ENCODE measurements at regions not wholly inside any gene's neighbourhood (a gene's known extent, or its start where the extent isn't known, plus 50 kb on each side); places are given as distances from the start of the nearest gene placed in this dataset.

DNA sequence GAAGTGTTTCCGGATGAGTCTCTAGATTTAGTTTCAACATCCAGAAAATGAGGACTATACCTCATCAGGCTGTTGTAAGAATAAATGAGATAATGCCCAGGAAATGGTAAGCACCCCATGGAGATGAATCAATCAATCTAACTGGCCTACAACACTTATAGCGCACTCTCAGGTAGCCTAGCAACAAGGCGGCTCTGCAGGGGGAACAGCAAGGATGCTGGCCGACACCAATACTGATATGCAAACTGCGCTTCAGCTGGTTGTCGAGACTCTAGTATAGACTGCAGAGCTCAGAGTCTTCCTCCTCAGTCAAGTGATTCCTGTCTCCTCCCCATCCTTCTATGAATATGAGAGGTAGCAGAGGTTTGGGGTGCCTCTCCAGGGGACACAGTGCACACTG is 218.8 kb upstream of the WWC1 start:
- no peaks in the 10 kb centered on the region for H3K27me3 ChIP-seq (replicated peaks; ENCODE audit: control insufficient read depth, insufficient read depth, low read length, poor library complexity, severe bottlenecking)
- H3K9me3 ChIP-seq (ENCODE audit: control insufficient read depth, low read length): no peaks in the 10 kb centered on the region
- no peaks in the 10 kb centered on the region for H3K36me3 ChIP-seq (ENCODE audit: control insufficient read depth, insufficient read depth, low read length)
- no peaks in the 10 kb centered on the region for H3K4me1 ChIP-seq (ENCODE audit: control insufficient read depth, insufficient read depth, low read length, poor library complexity, severe bottlenecking)
- DNase-seq: no peak
- no peak overlapping the region for H3K27ac ChIP-seq (ENCODE audit: insufficient read depth, low read length, poor library complexity, severe bottlenecking)
- H3K4me3 ChIP-seq (ENCODE audit: insufficient read depth, low read depth, low read length, poor library complexity, severe bottlenecking): no peak overlapping the region

DNA sequence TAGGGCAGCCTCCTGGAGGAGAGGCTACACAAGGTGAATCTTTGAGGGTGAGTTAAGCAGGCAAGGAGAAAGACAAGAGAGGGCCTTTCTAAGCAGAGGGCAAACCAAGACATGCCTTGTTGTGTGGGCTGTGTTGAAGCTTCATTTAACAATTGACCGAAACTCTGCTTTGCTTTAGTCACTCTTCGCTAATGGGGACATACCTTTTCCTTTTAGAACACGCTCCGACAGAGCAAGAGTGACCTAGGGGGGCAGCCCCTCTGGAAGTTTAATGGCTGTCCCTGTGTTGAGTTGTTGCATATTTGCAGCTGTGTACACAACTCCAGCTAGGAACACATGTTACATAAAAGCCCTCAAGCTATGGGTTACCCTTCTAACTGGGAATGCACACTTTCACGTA is 218.1 kb upstream of the WWC1 start:
- Histone ChIP-seq H3K27me3 (replicated peaks; ENCODE audit: control insufficient read depth, insufficient read depth, low read length, poor library complexity, severe bottlenecking) (no peaks in the 10 kb centered on the region), H3K27ac (ENCODE audit: insufficient read depth, low read length, poor library complexity, severe bottlenecking) (no peak overlapping the region), H3K9me3 (ENCODE audit: control insufficient read depth, low read length) (no peaks in the 10 kb centered on the region), H3K4me1 (ENCODE audit: control insufficient read depth, insufficient read depth, low read length, poor library complexity, severe bottlenecking) (no peaks in the 10 kb centered on the region), H3K4me3 (ENCODE audit: insufficient read depth, low read depth, low read length, poor library complexity, severe bottlenecking) (no peak overlapping the region), H3K36me3 (ENCODE audit: control insufficient read depth, insufficient read depth, low read length) (no peaks in the 10 kb centered on the region)
- DNase-seq: no peak

DNA sequence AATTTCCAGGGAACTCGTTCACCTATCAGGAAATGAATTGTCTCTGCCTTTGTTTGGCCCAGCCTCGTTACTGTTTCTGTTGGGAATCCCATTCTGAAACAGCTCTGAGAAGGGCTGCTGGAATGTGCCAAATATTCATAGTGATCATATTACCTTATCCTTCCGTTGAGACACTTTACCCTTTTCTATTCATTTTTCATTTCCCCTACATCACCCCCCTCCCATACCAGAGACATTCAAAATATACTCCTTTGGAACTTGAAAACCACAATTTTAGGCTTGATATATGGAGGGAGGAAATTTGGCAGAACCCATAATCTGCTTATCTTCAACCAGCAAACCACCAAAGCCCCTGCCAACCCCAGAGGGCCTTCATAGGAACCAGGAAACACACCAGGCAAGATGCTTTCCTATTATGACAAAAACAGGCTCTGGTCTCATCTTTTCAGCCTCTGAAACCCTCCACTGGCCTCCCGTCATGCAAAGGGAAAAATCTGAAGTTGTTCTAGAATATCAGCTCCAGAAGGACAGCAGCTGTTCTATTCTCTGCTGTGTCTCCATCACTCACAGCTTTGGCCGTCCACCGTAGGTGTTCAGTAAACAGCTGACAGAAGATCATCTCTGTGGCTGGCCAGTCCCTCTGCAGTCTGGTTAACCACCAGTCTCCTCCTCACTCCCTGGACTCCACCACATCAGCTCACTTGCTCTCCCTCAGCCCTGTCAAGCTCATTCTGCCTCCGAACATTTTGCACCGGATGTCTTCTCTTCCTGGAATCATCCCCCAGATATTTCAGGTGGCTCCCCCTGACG is 217.2 kb upstream of the WWC1 start:
- DNase-seq: no peak

GRCh38 chr5:168075387-168075786 is 216.1 kb upstream of the WWC1 start:
- Histone ChIP-seq H3K4me3 (ENCODE audit: insufficient read depth, low read depth, low read length, poor library complexity, severe bottlenecking) (no peak overlapping the region), H3K9me3 (ENCODE audit: control insufficient read depth, low read length) (no peaks in the 10 kb centered on the region), H3K27ac (ENCODE audit: insufficient read depth, low read length, poor library complexity, severe bottlenecking) (no peak overlapping the region), H3K4me1 (ENCODE audit: control insufficient read depth, insufficient read depth, low read length, poor library complexity, severe bottlenecking) (no peaks in the 10 kb centered on the region), H3K27me3 (replicated peaks; ENCODE audit: control insufficient read depth, insufficient read depth, low read length, poor library complexity, severe bottlenecking) (no peaks in the 10 kb centered on the region), H3K36me3 (ENCODE audit: control insufficient read depth, insufficient read depth, low read length) (no peaks in the 10 kb centered on the region)
- no peak for DNase-seq

More for the DNA sequence above, 217.2 kb upstream of the WWC1 start:
- Histone ChIP-seq H3K36me3 (ENCODE audit: control insufficient read depth, insufficient read depth, low read length) (no peaks in the 10 kb centered on the region), H3K4me3 (ENCODE audit: insufficient read depth, low read depth, low read length, poor library complexity, severe bottlenecking) (no peak overlapping the region), H3K27me3 (replicated peaks; ENCODE audit: control insufficient read depth, insufficient read depth, low read length, poor library complexity, severe bottlenecking) (no peaks in the 10 kb centered on the region), H3K4me1 (ENCODE audit: control insufficient read depth, insufficient read depth, low read length, poor library complexity, severe bottlenecking) (no peaks in the 10 kb centered on the region), H3K9me3 (ENCODE audit: control insufficient read depth, low read length) (no peaks in the 10 kb centered on the region), H3K27ac (ENCODE audit: insufficient read depth, low read length, poor library complexity, severe bottlenecking) (no peak overlapping the region)

GRCh38 chr5:168076561-168076991 is 214.9 kb upstream of the WWC1 start:
- Histone ChIP-seq H3K4me3 (ENCODE audit: insufficient read depth, low read depth, low read length, poor library complexity, severe bottlenecking) (no peak overlapping the region), H3K9me3 (ENCODE audit: control insufficient read depth, low read length) (no peaks in the 10 kb centered on the region), H3K27me3 (replicated peaks; ENCODE audit: control insufficient read depth, insufficient read depth, low read length, poor library complexity, severe bottlenecking) (no peaks in the 10 kb centered on the region), H3K36me3 (ENCODE audit: control insufficient read depth, insufficient read depth, low read length) (no peaks in the 10 kb centered on the region), H3K4me1 (ENCODE audit: control insufficient read depth, insufficient read depth, low read length, poor library complexity, severe bottlenecking) (no peaks in the 10 kb centered on the region), H3K27ac (ENCODE audit: insufficient read depth, low read length, poor library complexity, severe bottlenecking) (no peak overlapping the region)
- DNase-seq: no peak

GRCh38 chr5:168085261-168086031 is 206.0 kb upstream of the WWC1 start:
- Histone ChIP-seq H3K27me3 (replicated peaks; ENCODE audit: control insufficient read depth, insufficient read depth, low read length, poor library complexity, severe bottlenecking) (no peaks in the 10 kb centered on the region), H3K4me1 (ENCODE audit: control insufficient read depth, insufficient read depth, low read length, poor library complexity, severe bottlenecking) (no peaks in the 10 kb centered on the region), H3K4me3 (ENCODE audit: insufficient read depth, low read depth, low read length, poor library complexity, severe bottlenecking) (no peak overlapping the region), H3K9me3 (ENCODE audit: control insufficient read depth, low read length) (no peaks in the 10 kb centered on the region), H3K27ac (ENCODE audit: insufficient read depth, low read length, poor library complexity, severe bottlenecking) (no peak overlapping the region), H3K36me3 (ENCODE audit: control insufficient read depth, insufficient read depth, low read length) (no peaks in the 10 kb centered on the region)
- DNase-seq: no peak

DNA sequence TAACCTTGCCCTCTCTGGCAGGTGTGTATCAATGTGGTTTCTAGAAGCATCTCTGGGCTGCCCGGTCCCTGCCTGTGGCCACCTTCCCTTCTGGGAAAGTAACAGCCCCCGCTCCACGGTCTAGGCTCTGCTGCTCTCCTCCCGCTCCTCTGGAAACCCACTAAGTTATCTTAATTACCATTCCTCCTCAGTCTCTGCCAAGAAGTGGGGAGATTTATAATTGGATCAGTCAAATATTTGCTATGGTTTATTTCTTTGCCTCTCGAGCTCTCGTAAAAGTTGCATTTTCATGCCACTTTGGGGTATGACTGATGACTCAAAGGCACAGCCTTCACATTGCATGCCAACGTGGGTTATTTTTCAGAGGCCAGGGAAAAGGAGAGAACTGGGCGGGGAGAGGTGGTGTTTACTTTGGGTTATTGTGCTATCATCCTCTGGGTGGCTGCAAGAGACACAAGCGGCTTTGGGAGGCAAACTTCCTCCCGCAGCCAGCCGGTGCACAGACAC is 205.3 kb upstream of the WWC1 start:
- Histone ChIP-seq H3K4me3 (ENCODE audit: insufficient read depth, low read depth, low read length, poor library complexity, severe bottlenecking) (no peak overlapping the region), H3K27ac (ENCODE audit: insufficient read depth, low read length, poor library complexity, severe bottlenecking) (no peak overlapping the region), H3K27me3 (replicated peaks; ENCODE audit: control insufficient read depth, insufficient read depth, low read length, poor library complexity, severe bottlenecking) (no peaks in the 10 kb centered on the region), H3K36me3 (ENCODE audit: control insufficient read depth, insufficient read depth, low read length) (no peaks in the 10 kb centered on the region), H3K4me1 (ENCODE audit: control insufficient read depth, insufficient read depth, low read length, poor library complexity, severe bottlenecking) (no peaks in the 10 kb centered on the region), H3K9me3 (ENCODE audit: control insufficient read depth, low read length) (no peaks in the 10 kb centered on the region)
- DNase-seq: no peak

DNA sequence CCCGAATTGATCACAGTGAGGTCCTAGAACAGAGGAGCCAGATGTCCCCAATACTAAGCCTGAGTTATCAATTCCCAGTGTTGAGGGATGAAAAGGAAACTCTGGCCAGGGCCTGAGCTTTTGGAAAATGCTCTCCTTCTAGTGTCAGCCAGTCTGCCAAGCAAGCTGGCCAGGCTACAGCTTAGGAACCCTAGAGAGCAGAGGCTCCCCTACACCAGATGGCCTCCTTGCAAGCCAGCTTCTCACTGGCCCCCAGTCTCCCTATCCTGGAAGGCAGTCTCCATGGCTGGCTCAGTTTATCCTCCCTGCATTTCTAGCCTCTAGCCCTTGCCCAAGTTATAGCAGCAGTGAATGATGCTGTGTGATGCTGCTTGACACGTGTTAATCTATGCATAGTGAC is 204.7 kb upstream of the WWC1 start:
- no peak for DNase-seq
- Histone ChIP-seq H3K36me3 (ENCODE audit: control insufficient read depth, insufficient read depth, low read length) (no peaks in the 10 kb centered on the region), H3K27ac (ENCODE audit: insufficient read depth, low read length, poor library complexity, severe bottlenecking) (no peak overlapping the region), H3K9me3 (ENCODE audit: control insufficient read depth, low read length) (no peaks in the 10 kb centered on the region), H3K27me3 (replicated peaks; ENCODE audit: control insufficient read depth, insufficient read depth, low read length, poor library complexity, severe bottlenecking) (no peaks in the 10 kb centered on the region), H3K4me3 (ENCODE audit: insufficient read depth, low read depth, low read length, poor library complexity, severe bottlenecking) (no peak overlapping the region), H3K4me1 (ENCODE audit: control insufficient read depth, insufficient read depth, low read length, poor library complexity, severe bottlenecking) (no peaks in the 10 kb centered on the region)

- Histone ChIP-seq H3K27me3 (replicated peaks; ENCODE audit: control insufficient read depth, insufficient read depth, low read length, poor library complexity, severe bottlenecking) (no peaks in the 10 kb centered on the region), H3K4me3 (ENCODE audit: insufficient read depth, low read depth, low read length, poor library complexity, severe bottlenecking) (no peak overlapping the region), H3K36me3 (ENCODE audit: control insufficient read depth, insufficient read depth, low read length) (no peaks in the 10 kb centered on the region), H3K27ac (ENCODE audit: insufficient read depth, low read length, poor library complexity, severe bottlenecking) (no peak overlapping the region), H3K4me1 (ENCODE audit: control insufficient read depth, insufficient read depth, low read length, poor library complexity, severe bottlenecking) (no peaks in the 10 kb centered on the region), H3K9me3 (ENCODE audit: control insufficient read depth, low read length) (no peaks in the 10 kb centered on the region)
- no peak for DNase-seq
Measured at GRCh38 chr5:168088410-168089173, 202.9 kb upstream of the WWC1 start.

All from effector memory CD4-positive, alpha-beta T cell (primary cell).